ENCODE measurements at regions not wholly inside any gene's neighbourhood (a gene's known extent, or its start where the extent isn't known, plus 50 kb on each side); places are given as distances from the start of the nearest gene placed in this dataset.

- TF ChIP-seq ZC3H10 (CRISPR knock-in tag; IDR thresholded peaks at IDR 0.05): no peak
- no peak for TF ChIP-seq BACH2 (CRISPR knock-in tag; IDR thresholded peaks at IDR 0.05; ENCODE audit: borderline replicate concordance)
- TF ChIP-seq POU6F1 (CRISPR knock-in tag; IDR thresholded peaks at IDR 0.05; ENCODE audit: borderline replicate concordance, low read depth): no peak
- TF ChIP-seq TSHZ2 (CRISPR knock-in tag; IDR thresholded peaks at IDR 0.05): no peak
- no peak for ATAC-seq
These were observed 151.3 kb downstream of the ETS2 start for GRCh38 chr21:38956856-38957571.

- ATAC-seq: no peak
- TF ChIP-seq ZC3H10 (CRISPR knock-in tag; IDR thresholded peaks at IDR 0.05) (no peak), RARB (CRISPR knock-in tag; IDR thresholded peaks at IDR 0.05) (no peak), ZNF565 (CRISPR knock-in tag; conservative IDR thresholded peaks at IDR 0.05; ENCODE audit: low read depth) (no peak), POU6F1 (CRISPR knock-in tag; IDR thresholded peaks at IDR 0.05; ENCODE audit: borderline replicate concordance, low read depth) (no peak), GLIS3 (CRISPR knock-in tag; IDR thresholded peaks at IDR 0.05) (no peak), PATZ1 (CRISPR knock-in tag; IDR thresholded peaks at IDR 0.05; ENCODE audit: borderline replicate concordance) (no peak), ARNTL (CRISPR knock-in tag; IDR thresholded peaks at IDR 0.05; ENCODE audit: borderline replicate concordance, low read depth) (no peak), ESRRG (CRISPR knock-in tag; IDR thresholded peaks at IDR 0.05) (no peak), ISL1 (CRISPR knock-in tag; IDR thresholded peaks at IDR 0.05) (no peak), ZNF8 (CRISPR knock-in tag; IDR thresholded peaks at IDR 0.05) (no peak), SNAI2 (CRISPR knock-in tag; IDR thresholded peaks at IDR 0.05) (no peak), CSDC2 (CRISPR knock-in tag; IDR thresholded peaks at IDR 0.05) (no peak), TCF4 (CRISPR knock-in tag; IDR thresholded peaks at IDR 0.05; ENCODE audit: borderline replicate concordance) (no peak), ZFP3 (CRISPR knock-in tag; IDR thresholded peaks at IDR 0.05) (no peak), CSRNP3 (CRISPR knock-in tag; IDR thresholded peaks at IDR 0.05) (no peak), PPARA (CRISPR knock-in tag; IDR thresholded peaks at IDR 0.05; ENCODE audit: borderline replicate concordance) (no peak), CREB5 (CRISPR knock-in tag; IDR thresholded peaks at IDR 0.05; ENCODE audit: low read depth) (no peak), ZFP30 (CRISPR knock-in tag; IDR thresholded peaks at IDR 0.05) (no peak)
These were observed 150.8 kb downstream of the ETS2 start for GRCh38 chr21:38956521-38956855.
